Activated naive CD8-positive, alpha-beta T cell treated with anti-CD3 and anti-CD28 coated beads, Interleukin-2, amount 50 U/mL, for 24 hours (primary cell): ENCODE measurements at regions not wholly inside any gene's neighbourhood (a gene's known extent, or its start where the extent isn't known, plus 50 kb on each side); places are given as distances from the start of the nearest gene placed in this dataset.

Experiments
- ATAC-seq: fragments of 150-1000 bp; cut with Tn5 transposase; one replicate; pipeline ENCODE4 v1.10.0; 2021
- DNase-seq: peaks from one replicate; pipeline ENCODE4 v3.0.0; 2021
- H3K27ac Mint-ChIP-seq: one replicate; pipeline ENCODE4 v1.8.0; 2021; ENCODE audit warnings: mild to moderate bottlenecking, mixed read lengths
- H3K27me3 Mint-ChIP-seq: one replicate; pipeline ENCODE4 v1.8.0; 2021; ENCODE audit warnings: mixed read lengths
- H3K36me3 Mint-ChIP-seq: one replicate; pipeline ENCODE4 v1.8.0; 2021; ENCODE audit warnings: low read depth, mixed read lengths
- H3K4me1 Mint-ChIP-seq: one replicate; pipeline ENCODE4 v1.8.0; 2021; ENCODE audit warnings: mixed read lengths
- H3K4me3 Mint-ChIP-seq: one replicate; pipeline ENCODE4 v1.8.0; 2021; ENCODE audit warnings: mild to moderate bottlenecking, moderate library complexity, mixed read lengths
- H3K9me3 Mint-ChIP-seq: one replicate; pipeline ENCODE4 v1.8.0; 2021; ENCODE audit warnings: mixed read lengths

- no peak overlapping the region for H3K4me3 Mint-ChIP-seq
- H3K27ac Mint-ChIP-seq, result no peak overlapping the region
- ATAC-seq (no peak), DNase-seq (no peak)
- no peaks in the 10 kb centered on the region for H3K36me3 Mint-ChIP-seq
- H3K27me3 Mint-ChIP-seq, result no peaks in the 10 kb centered on the region
- H3K4me1 Mint-ChIP-seq, result no peaks in the 10 kb centered on the region
- H3K9me3 Mint-ChIP-seq, result no peaks in the 10 kb centered on the region
These were observed 166.4 kb downstream of the TANC2 start for GRCh38 chr17:63132459-63132911.

- Mint-ChIP-seq H3K4me1 (no peaks in the 10 kb centered on the region), H3K9me3 (no peaks in the 10 kb centered on the region), H3K27me3 (no peaks in the 10 kb centered on the region), H3K4me3 (no peak overlapping the region), H3K36me3 (no peaks in the 10 kb centered on the region), H3K27ac (no peak overlapping the region)
- DNase-seq (no peak), ATAC-seq (no peak)
These were observed 167.5 kb downstream of the TANC2 start for GRCh38 chr17:63133491-63133890.

GRCh38 chr17:63134867-63135266 lies 168.8 kb downstream of the TANC2 start:
- ATAC-seq (no peak), DNase-seq (no peak)
- Mint-ChIP-seq H3K4me3 (no peak overlapping the region), H3K9me3 (no peaks in the 10 kb centered on the region), H3K27me3 (no peaks in the 10 kb centered on the region), H3K4me1 (no peaks in the 10 kb centered on the region), H3K27ac (no peak overlapping the region), H3K36me3 (no peaks in the 10 kb centered on the region)

- Mint-ChIP-seq H3K27ac (no peak overlapping the region), H3K36me3 (no peaks in the 10 kb centered on the region), H3K27me3 (no peaks in the 10 kb centered on the region), H3K4me3 (no peak overlapping the region), H3K9me3 (no peaks in the 10 kb centered on the region), H3K4me1 (peaks cover 5% of the 10 kb centered on the region)
- DNase-seq (no peak), ATAC-seq (no peak)
These were observed 170.5 kb downstream of the TANC2 start for GRCh38 chr17:63136369-63137012.

GRCh38 chr17:63137163-63137562 lies 171.1 kb downstream of the TANC2 start:
- Mint-ChIP-seq H3K27ac (no peak overlapping the region), H3K9me3 (no peaks in the 10 kb centered on the region), H3K4me1 (peaks cover 5% of the 10 kb centered on the region), H3K4me3 (no peak overlapping the region), H3K36me3 (no peaks in the 10 kb centered on the region), H3K27me3 (no peaks in the 10 kb centered on the region)
- ATAC-seq, result no peak
- no peak for DNase-seq

GRCh38 chr17:63138713-63139112 lies 172.7 kb downstream of the TANC2 start:
- Mint-ChIP-seq H3K36me3 (no peaks in the 10 kb centered on the region), H3K4me1 (peaks cover 5% of the 10 kb centered on the region), H3K9me3 (no peaks in the 10 kb centered on the region), H3K27me3 (no peaks in the 10 kb centered on the region), H3K27ac (no peak overlapping the region), H3K4me3 (no peak overlapping the region)
- DNase-seq (no peak), ATAC-seq (no peak)

GRCh38 chr17:63139356-63139755 lies 173.3 kb downstream of the TANC2 start:
- H3K36me3 Mint-ChIP-seq, result no peaks in the 10 kb centered on the region
- no peak for DNase-seq
- H3K4me3 Mint-ChIP-seq, result no peak overlapping the region
- H3K4me1 Mint-ChIP-seq, result peaks cover 5% of the 10 kb centered on the region
- H3K27me3 Mint-ChIP-seq, result no peaks in the 10 kb centered on the region
- no peak overlapping the region for H3K27ac Mint-ChIP-seq
- no peak for ATAC-seq
- H3K9me3 Mint-ChIP-seq, result no peaks in the 10 kb centered on the region

GRCh38 chr17:63140255-63140654 lies 174.2 kb downstream of the TANC2 start:
- Mint-ChIP-seq H3K9me3 (no peaks in the 10 kb centered on the region), H3K4me1 (peaks cover 5% of the 10 kb centered on the region), H3K4me3 (no peak overlapping the region), H3K27ac (no peak overlapping the region), H3K36me3 (no peaks in the 10 kb centered on the region), H3K27me3 (no peaks in the 10 kb centered on the region)
- ATAC-seq (no peak), DNase-seq (no peak)

GRCh38 chr17:63142836-63143235 lies 176.8 kb downstream of the TANC2 start:
- no peak overlapping the region for H3K4me3 Mint-ChIP-seq
- H3K4me1 Mint-ChIP-seq, result peaks cover 5% of the 10 kb centered on the region
- H3K36me3 Mint-ChIP-seq, result no peaks in the 10 kb centered on the region
- H3K27me3 Mint-ChIP-seq, result no peaks in the 10 kb centered on the region
- no peaks in the 10 kb centered on the region for H3K9me3 Mint-ChIP-seq
- no peak for ATAC-seq
- DNase-seq, result no peak
- no peak overlapping the region for H3K27ac Mint-ChIP-seq

- DNase-seq, result no peak
- H3K4me1 Mint-ChIP-seq, result no peaks in the 10 kb centered on the region
- no peak for ATAC-seq
- H3K27ac Mint-ChIP-seq, result no peak overlapping the region
- no peaks in the 10 kb centered on the region for H3K9me3 Mint-ChIP-seq
- H3K36me3 Mint-ChIP-seq, result no peaks in the 10 kb centered on the region
- no peaks in the 10 kb centered on the region for H3K27me3 Mint-ChIP-seq
- no peak overlapping the region for H3K4me3 Mint-ChIP-seq
These were observed 184.5 kb downstream of the TANC2 start for GRCh38 chr17:63150490-63150889.

- DNase-seq (no peak), ATAC-seq (no peak)
- Mint-ChIP-seq H3K27ac (no peak overlapping the region), H3K4me1 (no peaks in the 10 kb centered on the region), H3K27me3 (no peaks in the 10 kb centered on the region), H3K36me3 (no peaks in the 10 kb centered on the region), H3K4me3 (no peak overlapping the region), H3K9me3 (no peaks in the 10 kb centered on the region)
These were observed 185.0 kb downstream of the TANC2 start for GRCh38 chr17:63150994-63151464.

- no peaks in the 10 kb centered on the region for H3K9me3 Mint-ChIP-seq
- no peak overlapping the region for H3K4me3 Mint-ChIP-seq
- no peak for DNase-seq
- H3K27me3 Mint-ChIP-seq, result no peaks in the 10 kb centered on the region
- H3K4me1 Mint-ChIP-seq, result peaks cover 2% of the 10 kb centered on the region
- no peak overlapping the region for H3K27ac Mint-ChIP-seq
- ATAC-seq, result no peak
- no peaks in the 10 kb centered on the region for H3K36me3 Mint-ChIP-seq
These were observed 186.0 kb downstream of the TANC2 start for GRCh38 chr17:63151941-63152523.

- DNase-seq (no peak), ATAC-seq (no peak)
- Mint-ChIP-seq H3K27ac (no peak overlapping the region), H3K4me1 (peaks cover 4% of the 10 kb centered on the region), H3K27me3 (no peaks in the 10 kb centered on the region), H3K9me3 (no peaks in the 10 kb centered on the region), H3K4me3 (no peak overlapping the region), H3K36me3 (no peaks in the 10 kb centered on the region)
These were observed 187.5 kb downstream of the TANC2 start for GRCh38 chr17:63153488-63153887.

- ATAC-seq (no peak), DNase-seq (no peak)
- Mint-ChIP-seq H3K27me3 (no peaks in the 10 kb centered on the region), H3K4me3 (no peak overlapping the region), H3K4me1 (peaks cover 4% of the 10 kb centered on the region), H3K9me3 (no peaks in the 10 kb centered on the region), H3K36me3 (no peaks in the 10 kb centered on the region), H3K27ac (no peak overlapping the region)
These were observed 188.7 kb downstream of the TANC2 start for GRCh38 chr17:63154586-63155244.

GRCh38 chr17:63156986-63157385 lies 191.0 kb downstream of the TANC2 start:
- no peak for DNase-seq
- no peak overlapping the region for H3K27ac Mint-ChIP-seq
- no peaks in the 10 kb centered on the region for H3K36me3 Mint-ChIP-seq
- no peaks in the 10 kb centered on the region for H3K27me3 Mint-ChIP-seq
- H3K4me3 Mint-ChIP-seq, result no peak overlapping the region
- no peak for ATAC-seq
- H3K4me1 Mint-ChIP-seq, result peaks cover 4% of the 10 kb centered on the region
- no peaks in the 10 kb centered on the region for H3K9me3 Mint-ChIP-seq
